SH-SY5Y (cell line): ENCODE measurements at regions not wholly inside any gene's neighbourhood (a gene's known extent, or its start where the extent isn't known, plus 50 kb on each side); places are given as distances from the start of the nearest gene placed in this dataset.

Experiments used
- GATA2 ChIP-seq: IDR thresholded peaks from 2 replicates; pipeline ENCODE4 v1.6.1; 2011; ENCODE audit warnings: mild to moderate bottlenecking, low read depth, low read length
- GATA3 ChIP-seq: IDR thresholded peaks from 2 replicates; pipeline ENCODE4 v1.6.1; 2011; ENCODE audit warnings: low read depth, mild to moderate bottlenecking, low read length, moderate library complexity

DNA sequence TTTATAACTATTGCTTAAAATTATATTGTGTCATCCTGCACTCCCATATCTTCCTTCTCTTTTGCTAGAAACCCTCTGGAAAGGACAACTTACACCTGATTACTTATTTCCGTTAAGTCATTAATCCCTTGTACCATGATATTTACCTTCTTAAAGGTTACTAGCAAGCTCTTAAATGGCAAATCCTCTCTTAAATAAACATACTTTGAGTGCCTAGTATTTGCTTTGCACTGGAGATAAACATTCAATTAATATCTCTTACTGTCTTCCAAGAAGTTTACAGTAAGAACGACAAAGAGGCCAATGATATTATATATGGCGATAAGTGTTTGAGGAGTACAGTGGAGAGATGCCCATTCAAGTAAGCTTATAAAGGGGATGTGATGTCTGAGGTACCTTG is 278.3 kb downstream of the HGF start:
- TF ChIP-seq GATA2 = no peak
- no peak for TF ChIP-seq GATA3

DNA sequence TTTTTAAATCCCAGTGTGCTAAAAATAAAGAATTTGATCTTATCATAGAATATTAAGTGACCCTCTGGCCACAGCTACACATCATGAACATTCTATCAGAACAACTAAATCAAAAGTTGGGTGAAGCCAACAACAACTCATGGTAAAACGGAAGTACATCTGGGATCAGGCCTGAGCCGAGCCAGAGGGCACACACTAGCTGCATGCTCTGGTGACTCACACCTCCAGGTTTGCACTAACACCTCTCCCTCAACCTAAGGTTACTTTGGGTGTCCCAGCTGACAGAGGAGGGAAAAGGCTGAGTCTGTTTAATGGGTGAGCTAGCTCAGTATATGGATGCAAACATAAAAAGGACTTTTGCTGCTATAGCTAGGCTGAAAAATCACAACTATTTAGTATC is 281.6 kb downstream of the HGF start:
- TF ChIP-seq GATA3 = no peak
- no peak for TF ChIP-seq GATA2

DNA sequence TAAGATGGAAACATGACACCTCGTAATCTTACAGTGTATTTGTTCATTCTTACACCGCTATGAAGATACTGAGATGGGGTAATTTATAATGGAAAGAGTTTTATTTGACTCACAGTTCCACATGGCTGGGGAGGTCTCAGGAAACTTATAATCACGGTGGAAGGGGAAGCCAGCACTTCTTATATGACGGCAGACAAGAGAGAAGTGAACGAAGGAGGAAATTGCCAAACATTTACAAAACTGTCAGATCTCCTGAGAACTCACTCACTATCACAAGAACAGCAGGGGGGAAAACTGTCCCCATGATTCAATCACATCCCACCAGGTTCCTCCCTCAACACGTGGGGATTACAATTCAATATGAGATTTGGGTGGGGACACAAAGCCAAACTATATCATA is 282.3 kb downstream of the HGF start:
- TF ChIP-seq GATA3 (no peak), GATA2 (no peak)

DNA sequence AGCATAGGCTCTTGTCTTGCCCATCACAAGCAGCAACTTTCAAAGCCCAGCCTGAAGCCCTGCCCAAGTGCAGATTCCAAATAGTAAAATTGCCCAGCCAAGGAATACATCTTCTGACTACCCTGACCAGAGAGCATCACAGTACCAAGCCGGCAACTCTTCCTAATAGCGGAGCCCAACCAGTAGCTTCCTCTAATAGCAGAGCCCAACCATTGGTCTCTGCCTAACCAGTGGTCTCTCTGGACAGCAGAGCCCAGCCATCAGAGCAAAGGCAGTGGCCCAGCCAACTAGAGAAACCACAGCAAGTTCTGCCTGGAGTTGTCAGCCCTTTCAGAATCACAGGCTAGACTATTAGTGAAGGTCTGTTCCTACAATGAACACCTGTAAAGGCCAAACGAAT is 285.6 kb downstream of the HGF start:
- TF ChIP-seq GATA3 = no peak
- TF ChIP-seq GATA2 = no peak

DNA sequence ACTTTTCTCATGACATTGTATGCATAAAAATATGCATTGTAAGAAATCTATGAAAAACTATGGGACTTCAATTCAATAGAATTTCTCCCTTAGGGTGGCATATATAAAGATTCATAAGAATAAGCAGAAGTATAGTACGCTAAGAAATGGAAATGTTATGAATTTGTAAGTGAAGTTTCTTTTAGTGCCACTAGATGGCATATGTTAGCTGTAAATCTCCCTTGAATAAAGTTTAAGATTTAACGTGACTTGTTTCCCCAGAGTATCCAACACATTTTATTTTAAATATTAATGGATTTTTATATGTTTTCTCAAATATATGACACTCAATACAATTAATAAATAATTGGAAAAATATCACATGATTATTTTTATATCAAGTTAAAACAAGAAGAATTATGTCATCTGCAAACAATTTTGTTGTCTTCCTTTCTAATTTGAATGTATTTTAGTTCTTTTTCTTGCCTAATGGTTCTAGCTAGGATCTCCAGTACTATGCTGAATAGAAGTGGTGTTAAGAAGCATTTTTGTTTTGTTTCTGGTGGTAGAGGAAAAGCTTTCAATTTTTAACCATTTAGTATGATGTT is 287.2 kb downstream of the HGF start:
- TF ChIP-seq GATA2 = no peak

DNA sequence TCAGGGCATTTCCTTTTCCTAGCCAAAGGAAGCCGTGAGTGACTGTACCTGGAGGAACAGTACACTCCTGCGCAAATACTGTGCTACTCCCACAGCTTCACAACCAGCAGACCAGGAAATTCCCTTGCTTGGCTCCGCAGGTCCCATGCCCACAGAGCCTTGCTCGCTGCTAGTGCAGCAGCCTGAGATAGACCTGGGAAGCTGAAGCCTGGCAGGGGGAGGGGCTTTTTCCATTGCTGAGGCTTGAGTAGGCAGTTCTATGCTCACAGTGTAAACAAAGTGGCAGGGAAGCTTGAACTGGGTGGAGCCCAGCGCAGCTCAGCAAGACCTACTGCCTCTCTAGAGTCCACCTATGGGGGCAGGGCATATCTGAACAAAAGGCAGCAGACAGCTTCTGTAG is 291.2 kb downstream of the HGF start:
- TF ChIP-seq GATA2 (no peak), GATA3 (no peak)

DNA sequence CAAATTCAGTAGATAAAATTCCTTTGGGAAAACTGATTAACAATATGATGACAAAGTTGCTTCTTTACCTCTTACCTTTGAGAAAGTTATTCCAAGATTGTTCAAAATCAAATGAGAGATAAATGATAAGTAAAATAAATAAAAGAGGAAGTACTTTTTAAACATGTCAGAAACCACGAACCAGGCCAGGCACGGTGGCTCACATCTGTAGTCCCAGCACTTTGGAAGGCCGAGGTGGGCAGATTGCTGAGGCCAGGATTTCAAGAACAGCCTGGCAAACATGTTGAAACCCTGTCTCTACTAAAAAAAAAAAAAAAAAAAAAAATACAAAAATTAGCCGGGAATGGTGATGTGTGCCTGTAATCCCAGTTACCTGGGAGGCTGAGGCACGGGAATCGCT is 296.6 kb downstream of the HGF start:
- TF ChIP-seq GATA2 (no peak), GATA3 (no peak)

DNA sequence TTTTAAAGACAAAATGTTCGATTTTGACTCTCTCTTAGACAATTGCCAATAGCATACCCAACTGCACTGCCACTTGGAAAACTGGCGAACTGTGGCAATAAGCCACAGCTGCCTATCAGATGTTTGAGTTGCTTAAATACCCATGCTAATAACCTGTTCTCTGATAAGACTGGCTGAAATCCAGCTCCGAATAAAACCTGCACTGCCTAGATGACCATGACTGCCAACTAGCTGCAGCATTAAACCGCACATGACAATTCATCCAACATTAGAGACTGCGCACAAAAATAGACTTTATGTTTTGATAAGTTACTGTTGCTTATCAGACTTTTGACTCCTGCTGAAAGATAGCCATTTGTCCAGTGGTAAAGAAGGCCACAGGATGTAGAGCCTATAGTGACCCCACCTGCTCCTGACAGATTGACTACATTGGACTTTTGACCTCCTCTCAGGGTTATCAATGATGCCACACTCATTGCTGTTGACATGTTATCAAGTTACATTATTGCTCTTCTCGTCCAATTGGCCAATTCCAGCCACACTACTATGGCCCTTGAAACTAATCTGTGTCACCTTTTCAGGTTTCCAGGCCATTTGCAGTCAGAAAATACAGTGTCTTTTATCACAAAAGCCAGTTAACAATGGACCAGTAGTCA is 299.0 kb downstream of the HGF start:
- TF ChIP-seq GATA2 = no peak
- TF ChIP-seq GATA3 = no peak

DNA sequence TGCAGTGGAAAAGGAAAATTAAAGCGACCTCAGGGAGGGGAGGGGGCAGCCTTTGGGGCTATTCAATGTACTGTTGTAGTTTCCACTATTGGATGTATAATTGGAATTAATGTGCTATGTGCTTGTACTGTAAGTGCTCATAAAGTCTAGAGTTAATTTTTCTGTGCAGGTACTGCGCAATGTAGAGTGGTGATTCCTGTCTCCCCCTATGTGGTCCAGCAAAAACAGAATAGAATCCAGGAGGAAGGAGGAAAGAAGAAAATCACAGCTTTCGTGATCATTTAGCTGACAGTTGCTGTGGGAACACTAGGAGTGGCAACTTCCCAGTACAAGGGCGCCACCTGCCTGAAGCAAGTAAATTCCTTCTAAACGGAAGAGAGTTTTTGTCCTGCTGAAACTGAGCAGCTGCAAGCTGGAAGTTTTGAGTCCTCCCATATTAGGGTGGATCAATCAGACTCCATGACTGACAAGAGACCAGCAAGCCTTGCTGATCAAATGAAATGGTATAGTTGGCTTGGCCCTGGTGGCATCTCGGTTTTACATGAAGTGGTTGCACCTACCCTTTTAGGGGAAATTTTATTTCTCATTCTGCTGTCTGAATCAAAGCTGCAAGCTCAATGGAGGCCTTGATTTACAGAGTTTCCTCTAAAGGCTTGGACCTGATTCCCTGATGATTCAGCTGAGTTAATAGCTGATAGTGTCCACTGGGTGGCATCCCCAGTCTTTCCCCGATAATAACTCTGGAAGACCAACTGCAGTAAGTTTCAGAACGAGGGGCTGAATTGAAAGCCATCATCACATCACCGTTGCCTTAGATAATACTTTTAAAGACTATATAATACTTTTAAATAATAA is 299.8 kb downstream of the HGF start:
- TF ChIP-seq GATA2 (no peak), GATA3 (no peak)

DNA sequence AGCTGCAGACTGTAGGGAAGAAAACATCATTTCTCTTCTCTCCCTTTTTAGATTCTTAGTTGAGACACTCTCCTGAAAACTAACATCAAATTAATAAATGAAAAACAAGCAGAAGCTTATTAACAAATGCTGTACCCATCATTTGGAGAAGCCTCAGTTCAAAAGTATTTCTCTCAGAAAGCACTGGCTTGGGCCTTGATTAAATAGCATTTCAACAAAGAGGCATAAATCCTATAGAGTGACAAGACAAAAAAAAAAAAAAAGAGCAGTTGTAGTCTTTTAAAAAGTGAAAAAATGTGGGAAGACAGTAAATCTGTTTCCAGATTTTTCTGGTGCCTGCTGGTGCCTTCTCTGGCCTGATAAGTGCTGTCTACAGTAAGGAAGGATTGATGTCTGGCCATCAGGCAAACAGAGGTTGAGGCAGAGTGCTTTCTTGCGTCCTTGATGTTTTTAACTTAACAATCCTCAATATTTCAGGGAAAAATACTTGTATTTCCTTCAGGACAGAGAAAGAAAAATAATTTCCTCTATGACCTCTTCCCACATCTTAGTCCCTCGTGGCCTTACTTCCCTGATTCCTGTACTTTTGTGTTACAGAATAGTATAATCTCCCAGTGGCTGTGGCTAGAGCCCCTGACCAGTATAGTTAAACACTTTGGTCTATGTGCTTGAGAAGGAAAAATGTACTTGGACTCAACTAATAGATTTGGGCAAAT is 300.5 kb downstream of the HGF start:
- TF ChIP-seq GATA3 (no peak), GATA2 (no peak)

DNA sequence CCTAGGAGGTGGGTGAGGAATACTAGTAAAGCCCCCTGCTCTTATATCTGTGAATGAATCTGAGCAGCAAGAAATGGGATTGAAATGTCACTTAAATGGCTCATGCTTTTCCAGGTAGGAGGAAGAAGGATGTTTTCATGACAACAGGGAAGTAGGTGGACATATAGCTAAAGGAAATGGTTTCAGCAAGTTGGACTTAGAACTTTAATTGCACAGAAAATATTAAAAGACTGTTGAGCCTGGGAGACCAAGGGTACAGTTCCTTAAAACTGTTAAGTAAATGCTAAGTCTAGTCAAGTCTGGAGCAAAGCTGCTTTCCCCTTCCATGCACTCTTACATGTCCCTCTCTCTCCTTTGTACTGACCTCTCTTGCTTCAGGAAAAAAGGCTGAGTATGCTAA is 301.3 kb downstream of the HGF start:
- TF ChIP-seq GATA3 (no peak), GATA2 (no peak)

DNA sequence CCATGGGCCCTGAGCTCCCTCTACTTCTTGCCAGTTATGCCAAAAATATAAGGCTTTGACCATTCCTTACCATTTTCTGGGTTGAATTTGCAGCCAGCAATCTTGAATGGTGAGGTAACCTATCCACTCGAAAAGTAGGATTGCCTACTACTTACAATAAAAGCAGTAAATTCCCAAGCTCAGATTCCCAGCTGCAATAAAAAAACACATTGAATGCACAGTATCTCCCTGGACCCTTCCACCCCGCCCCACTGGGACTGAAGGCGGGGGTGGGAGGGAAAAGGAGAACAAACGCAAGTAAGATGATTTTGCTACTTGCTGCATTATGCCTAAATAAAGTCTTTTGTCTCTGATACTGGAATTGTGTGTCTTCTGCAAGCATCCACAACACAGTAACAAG is 301.9 kb downstream of the HGF start:
- TF ChIP-seq GATA2 (no peak), GATA3 (no peak)

DNA sequence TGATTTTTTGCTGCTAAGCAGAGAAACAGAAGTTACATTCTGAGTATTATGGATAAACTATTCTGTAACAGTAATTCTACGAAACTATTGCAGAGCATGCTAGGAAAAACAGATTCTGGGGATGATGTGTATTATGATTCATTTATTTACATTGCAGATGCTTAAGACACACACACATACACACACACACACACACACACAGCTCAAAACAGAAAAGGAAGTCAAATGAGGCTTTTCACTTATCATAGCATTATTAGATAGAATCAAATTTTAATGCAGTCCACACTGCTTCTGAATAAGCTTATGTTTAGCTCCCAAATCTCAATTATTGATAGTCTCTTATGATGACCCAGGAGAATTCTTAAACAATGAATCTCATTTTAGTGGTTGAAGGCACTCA is 307.2 kb downstream of the HGF start:
- TF ChIP-seq GATA3 (no peak), GATA2 (no peak)

DNA sequence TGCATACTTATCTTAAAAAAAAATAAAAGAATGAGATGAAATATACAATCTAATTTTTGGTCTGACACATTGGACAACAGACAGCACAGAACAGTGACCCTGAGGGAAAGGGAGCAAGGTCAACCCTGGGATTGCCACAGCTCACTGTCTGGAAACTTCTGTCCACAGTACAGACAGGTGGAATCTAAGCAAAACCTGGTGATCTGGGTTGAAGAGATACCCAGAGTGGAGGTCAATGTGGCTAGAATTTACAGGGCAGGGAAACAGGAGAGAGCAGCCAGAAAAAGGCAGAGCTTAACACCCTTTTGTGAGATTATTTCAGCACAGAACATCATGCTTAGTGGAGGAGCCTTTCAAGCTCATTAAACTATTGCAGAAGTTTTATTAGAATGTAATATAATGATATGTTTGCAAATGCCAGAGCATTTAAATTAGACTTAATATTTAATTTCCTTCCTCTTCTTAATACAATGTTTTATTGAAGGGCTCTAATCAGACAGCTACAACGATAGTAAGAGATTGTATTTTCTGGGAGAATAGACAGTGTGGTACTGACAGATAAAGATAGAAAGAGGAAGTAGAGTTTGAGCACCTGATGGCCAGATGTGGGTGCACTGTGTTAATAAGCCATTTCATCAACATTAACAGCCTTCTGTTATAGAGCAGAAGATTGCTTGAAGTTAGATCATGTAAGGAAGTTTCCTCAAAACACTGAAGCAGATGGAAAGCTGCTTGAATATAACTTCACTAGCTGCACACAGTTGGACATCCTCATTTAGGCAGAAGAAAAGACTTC is 309.4 kb downstream of the HGF start:
- no peak for TF ChIP-seq GATA2

DNA sequence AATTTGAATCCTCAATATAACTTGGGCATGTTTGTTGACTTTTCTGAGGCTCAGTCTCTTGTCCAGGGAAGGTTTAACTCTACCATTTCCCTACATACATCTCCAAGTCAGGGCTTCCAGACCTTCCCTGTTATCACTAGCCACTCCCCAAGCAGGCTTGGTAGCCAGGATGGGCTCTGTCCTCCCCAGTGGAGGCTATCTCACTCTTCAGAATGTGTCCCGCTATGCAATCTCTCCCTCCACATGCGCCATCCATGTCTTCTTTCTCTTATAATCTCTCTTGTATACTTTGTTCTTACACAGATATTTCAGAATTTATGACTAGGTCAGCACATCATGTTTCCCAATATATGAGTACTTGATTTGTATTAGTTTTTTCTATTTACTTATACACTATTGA is 310.4 kb downstream of the HGF start:
- no peak for TF ChIP-seq GATA2
- no peak for TF ChIP-seq GATA3
